HEK293 (cell line): ENCODE measurements at regions not wholly inside any gene's neighbourhood (a gene's known extent, or its start where the extent isn't known, plus 50 kb on each side); places are given as distances from the start of the nearest gene placed in this dataset.

Experiments
- ATF2 ChIP-seq: fragments of 450-650 bp; formaldehyde crosslinking; IDR thresholded peaks from 2 replicates; pipeline ENCODE4 v1.5.1; 2016; ENCODE audit warnings: missing biosample characterization, missing genetic modification characterization, low read depth
- REPIN1 ChIP-seq: fragments of 450-650 bp; formaldehyde crosslinking; IDR thresholded peaks from 2 replicates; pipeline ENCODE4 v1.5.1; 2017; ENCODE audit warnings: missing biosample characterization, missing genetic modification characterization, low read depth
- YY1 ChIP-seq: fragments of 450-650 bp; formaldehyde crosslinking; IDR thresholded peaks from 2 replicates; pipeline ENCODE4 v1.5.1; 2018; ENCODE audit warnings: missing biosample characterization, missing genetic modification characterization
- ZBTB21 ChIP-seq: fragments of 450-650 bp; formaldehyde crosslinking; IDR thresholded peaks from 2 replicates; pipeline ENCODE4 v1.5.1; 2017; ENCODE audit warnings: missing biosample characterization, missing genetic modification characterization
- ZNF292 ChIP-seq: fragments of 450-650 bp; formaldehyde crosslinking; IDR thresholded peaks from 2 replicates; pipeline ENCODE4 v1.5.1; 2016; ENCODE audit warnings: low read depth, missing biosample characterization, missing genetic modification characterization, borderline replicate concordance
- ZNF394 ChIP-seq: fragments of 450-650 bp; formaldehyde crosslinking; IDR thresholded peaks from 2 replicates; pipeline ENCODE4 v1.5.1; 2016; ENCODE audit warnings: missing biosample characterization, missing genetic modification characterization, mild to moderate bottlenecking, moderate library complexity, borderline replicate concordance
- ZNF398 ChIP-seq: fragments of 450-650 bp; formaldehyde crosslinking; IDR thresholded peaks from 2 replicates; pipeline ENCODE4 v1.5.1; 2017; ENCODE audit warnings: missing biosample characterization, missing genetic modification characterization
- ZNF830 ChIP-seq: fragments of 450-650 bp; IDR thresholded peaks from 2 replicates; pipeline ENCODE4 v1.5.0; 2018; ENCODE audit warnings: missing biosample characterization, missing genetic modification characterization, low read depth, mild to moderate bottlenecking, moderate library complexity
- TF ChIP-seq, protein P1 (sequence below): fragments of 450-650 bp; formaldehyde crosslinking; IDR thresholded peaks from 2 replicates; pipeline ENCODE4 v1.5.1; 2016; ENCODE audit warnings: missing biosample characterization, missing genetic modification characterization
- TF ChIP-seq, protein P2 (sequence below): fragments of 450-650 bp; formaldehyde crosslinking; optimal IDR thresholded peaks from 2 replicates; pipeline ENCODE3; 2016; ENCODE audit warnings: missing biosample characterization, mild to moderate bottlenecking, missing genetic modification characterization

DNA sequence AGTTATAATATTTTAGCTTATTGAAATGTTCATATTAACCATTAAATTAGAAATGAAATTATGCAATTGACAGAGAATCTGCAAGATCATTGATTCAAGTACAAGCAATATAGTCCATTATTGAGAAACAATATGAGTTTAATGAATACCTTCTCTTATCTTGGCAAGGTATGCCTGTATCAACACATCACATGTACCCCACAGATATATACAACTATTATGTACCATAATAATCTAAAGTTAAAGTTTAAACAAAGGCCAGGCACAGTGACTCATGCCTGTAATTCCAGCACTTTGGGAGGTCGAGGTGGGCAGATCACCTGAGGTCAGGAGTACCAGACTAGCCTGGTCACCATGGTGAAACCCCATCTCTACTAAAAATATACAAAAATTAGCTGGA lies 514.7 kb downstream of the PCDH7 start:
- TF ChIP-seq ZNF394 (tag by site-specific recombination) (no peak), YY1 (tag by site-specific recombination) (no peak), ZNF292 (tag by site-specific recombination) (no peak), ZNF398 (no peak), REPIN1 (tag by site-specific recombination) (no peak), ZBTB21 (tag by site-specific recombination) (no peak), ATF2 (tag by site-specific recombination) (no peak), ZNF830 (tag by site-specific recombination) (no peak)
- TF ChIP-seq, protein P1, sequence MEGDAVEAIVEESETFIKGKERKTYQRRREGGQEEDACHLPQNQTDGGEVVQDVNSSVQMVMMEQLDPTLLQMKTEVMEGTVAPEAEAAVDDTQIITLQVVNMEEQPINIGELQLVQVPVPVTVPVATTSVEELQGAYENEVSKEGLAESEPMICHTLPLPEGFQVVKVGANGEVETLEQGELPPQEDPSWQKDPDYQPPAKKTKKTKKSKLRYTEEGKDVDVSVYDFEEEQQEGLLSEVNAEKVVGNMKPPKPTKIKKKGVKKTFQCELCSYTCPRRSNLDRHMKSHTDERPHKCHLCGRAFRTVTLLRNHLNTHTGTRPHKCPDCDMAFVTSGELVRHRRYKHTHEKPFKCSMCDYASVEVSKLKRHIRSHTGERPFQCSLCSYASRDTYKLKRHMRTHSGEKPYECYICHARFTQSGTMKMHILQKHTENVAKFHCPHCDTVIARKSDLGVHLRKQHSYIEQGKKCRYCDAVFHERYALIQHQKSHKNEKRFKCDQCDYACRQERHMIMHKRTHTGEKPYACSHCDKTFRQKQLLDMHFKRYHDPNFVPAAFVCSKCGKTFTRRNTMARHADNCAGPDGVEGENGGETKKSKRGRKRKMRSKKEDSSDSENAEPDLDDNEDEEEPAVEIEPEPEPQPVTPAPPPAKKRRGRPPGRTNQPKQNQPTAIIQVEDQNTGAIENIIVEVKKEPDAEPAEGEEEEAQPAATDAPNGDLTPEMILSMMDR (tag by site-specific recombination): no peak
- TF ChIP-seq, protein P2, sequence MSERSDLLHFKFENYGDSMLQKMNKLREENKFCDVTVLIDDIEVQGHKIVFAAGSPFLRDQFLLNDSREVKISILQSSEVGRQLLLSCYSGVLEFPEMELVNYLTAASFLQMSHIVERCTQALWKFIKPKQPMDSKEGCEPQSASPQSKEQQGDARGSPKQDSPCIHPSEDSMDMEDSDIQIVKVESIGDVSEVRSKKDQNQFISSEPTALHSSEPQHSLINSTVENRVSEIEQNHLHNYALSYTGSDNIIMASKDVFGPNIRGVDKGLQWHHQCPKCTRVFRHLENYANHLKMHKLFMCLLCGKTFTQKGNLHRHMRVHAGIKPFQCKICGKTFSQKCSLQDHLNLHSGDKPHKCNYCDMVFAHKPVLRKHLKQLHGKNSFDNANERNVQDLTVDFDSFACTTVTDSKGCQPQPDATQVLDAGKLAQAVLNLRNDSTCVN: no peak
